Large intestine (tissue), 3 donors: ENCODE measurements at regions not wholly inside any gene's neighbourhood (a gene's known extent, or its start where the extent isn't known, plus 50 kb on each side); places are given as distances from the start of the nearest gene placed in this dataset.

ENCODE experiments used
- DNase-seq, 2 donors: peaks; one replicate each; pipeline versions ENCODE4 v3.0.0 to v3.0.0-alpha.2; 2013
- H3K27ac ChIP-seq: one replicate; pipeline ENCODE4 v1.5.1; 2013; ENCODE audit warnings: low read length
- H3K27me3 ChIP-seq: 2 replicates; pipeline ENCODE4 v1.6.1; 2013; ENCODE audit warnings: low read length; ENCODE audit not compliant: control insufficient read depth, insufficient read depth
- H3K36me3 ChIP-seq: 2 replicates; pipeline ENCODE4 v1.6.1; 2013; ENCODE audit warnings: low read length; ENCODE audit not compliant: control insufficient read depth, insufficient read depth
- H3K4me1 ChIP-seq: one replicate; pipeline ENCODE4 v1.6.1; 2013; ENCODE audit warnings: low read length; ENCODE audit not compliant: control insufficient read depth, insufficient read depth
- H3K4me3 ChIP-seq: one replicate; pipeline ENCODE4 v1.5.1; 2013; ENCODE audit warnings: low read length
- H3K9me3 ChIP-seq: one replicate; pipeline ENCODE4 v1.6.1; 2013; ENCODE audit warnings: mild to moderate bottlenecking, low read depth, low read length, moderate library complexity; ENCODE audit not compliant: control insufficient read depth
- WGBS: methylation state at CpG from one replicate; pipeline ENCODE4 v1.1.5; 2013; ENCODE audit warnings: low lambda C conversion rate; ENCODE audit not compliant: insufficient coverage; 5-methylcytosine and 5-hydroxymethylcytosine counted together

GRCh38 chr6:6412221-6412620 is 91.8 kb upstream of the F13A1 start:
- no peak for DNase-seq
- Histone ChIP-seq H3K9me3 (no peaks in the 10 kb centered on the region), H3K36me3 (no peaks in the 10 kb centered on the region), H3K27ac (no peak overlapping the region), H3K27me3 (no peaks in the 10 kb centered on the region), H3K4me3 (no peak overlapping the region), H3K4me1 (no peaks in the 10 kb centered on the region)
- WGBS, result no CpG with 5 or more reads among the region's 4 CpGs

- no peak overlapping the region for H3K4me3 ChIP-seq
- no peaks in the 10 kb centered on the region for H3K9me3 ChIP-seq
- no peaks in the 10 kb centered on the region for H3K27me3 ChIP-seq
- no peaks in the 10 kb centered on the region for H3K4me1 ChIP-seq
- no CpG with 5 or more reads among the region's 4 CpGs for WGBS
- H3K27ac ChIP-seq, result no peak overlapping the region
- DNase-seq, result no peak
- H3K36me3 ChIP-seq, result no peaks in the 10 kb centered on the region
These were observed 92.2 kb upstream of the F13A1 start for GRCh38 chr6:6412700-6413099.

GRCh38 chr6:6414931-6415330 is 94.5 kb upstream of the F13A1 start:
- DNase-seq, result no peak

GRCh38 chr6:6417475-6417874 is 97.0 kb upstream of the F13A1 start:
- DNase-seq, result no peak
- H3K36me3 ChIP-seq, result no peaks in the 10 kb centered on the region
- no peaks in the 10 kb centered on the region for H3K27me3 ChIP-seq
- WGBS, result no CpG with 5 or more reads among the region's 7 CpGs
- no peak overlapping the region for H3K27ac ChIP-seq
- H3K4me3 ChIP-seq, result no peak overlapping the region
- no peaks in the 10 kb centered on the region for H3K9me3 ChIP-seq
- H3K4me1 ChIP-seq, result no peaks in the 10 kb centered on the region

More at GRCh38 chr6:6414931-6415330, 94.5 kb upstream of the F13A1 start:
- WGBS, result 85% methylated on average over 4 of the region's 5 CpGs
- Histone ChIP-seq H3K36me3 (no peaks in the 10 kb centered on the region), H3K27ac (no peak overlapping the region), H3K9me3 (no peaks in the 10 kb centered on the region), H3K27me3 (no peaks in the 10 kb centered on the region), H3K4me3 (no peak overlapping the region), H3K4me1 (no peaks in the 10 kb centered on the region)

- H3K9me3 ChIP-seq, result no peaks in the 10 kb centered on the region
- no peak for DNase-seq
- H3K27ac ChIP-seq, result no peak overlapping the region
- no peaks in the 10 kb centered on the region for H3K4me1 ChIP-seq
- WGBS, result 100% methylated on average over 2 of the region's 3 CpGs
- no peak overlapping the region for H3K4me3 ChIP-seq
- H3K27me3 ChIP-seq, result no peaks in the 10 kb centered on the region
- no peaks in the 10 kb centered on the region for H3K36me3 ChIP-seq
These were observed 98.0 kb upstream of the F13A1 start for GRCh38 chr6:6418421-6418820.

- no peaks in the 10 kb centered on the region for H3K36me3 ChIP-seq
- no peaks in the 10 kb centered on the region for H3K4me1 ChIP-seq
- H3K27ac ChIP-seq, result no peak overlapping the region
- no CpG with 5 or more reads among the region's 1 CpG for WGBS
- no peaks in the 10 kb centered on the region for H3K27me3 ChIP-seq
- DNase-seq, result no peak
- H3K4me3 ChIP-seq, result no peak overlapping the region
- no peaks in the 10 kb centered on the region for H3K9me3 ChIP-seq
These were observed 99.6 kb upstream of the F13A1 start for GRCh38 chr6:6420107-6420506.

GRCh38 chr6:6434151-6434550 is 113.7 kb upstream of the F13A1 start:
- no peaks in the 10 kb centered on the region for H3K9me3 ChIP-seq
- H3K27ac ChIP-seq, result no peak overlapping the region
- H3K36me3 ChIP-seq, result no peaks in the 10 kb centered on the region
- no CpG with 5 or more reads among the region's 2 CpGs for WGBS
- H3K27me3 ChIP-seq, result no peaks in the 10 kb centered on the region
- no peak overlapping the region for H3K4me3 ChIP-seq
- no peak for DNase-seq
- H3K4me1 ChIP-seq, result no peaks in the 10 kb centered on the region

GRCh38 chr6:6434723-6435122 is 114.3 kb upstream of the F13A1 start:
- H3K4me3 ChIP-seq, result no peak overlapping the region
- no peak overlapping the region for H3K27ac ChIP-seq
- H3K4me1 ChIP-seq, result no peaks in the 10 kb centered on the region
- no peaks in the 10 kb centered on the region for H3K9me3 ChIP-seq
- no peaks in the 10 kb centered on the region for H3K36me3 ChIP-seq
- DNase-seq, result no peak
- 71% methylated on average over 1 of the region's 1 CpG for WGBS
- H3K27me3 ChIP-seq, result no peaks in the 10 kb centered on the region

- DNase-seq, result no peak
- Histone ChIP-seq H3K36me3 (no peaks in the 10 kb centered on the region), H3K27ac (no peak overlapping the region), H3K9me3 (no peaks in the 10 kb centered on the region), H3K4me1 (no peaks in the 10 kb centered on the region), H3K27me3 (no peaks in the 10 kb centered on the region), H3K4me3 (no peak overlapping the region)
- no CpG with 5 or more reads among the region's 4 CpGs for WGBS
These were observed 115.9 kb upstream of the F13A1 start for GRCh38 chr6:6436366-6436765.

GRCh38 chr6:6436946-6437345 is 116.5 kb upstream of the F13A1 start:
- 93% methylated on average over 3 of the region's 3 CpGs for WGBS
- H3K9me3 ChIP-seq, result no peaks in the 10 kb centered on the region
- H3K36me3 ChIP-seq, result no peaks in the 10 kb centered on the region
- no peaks in the 10 kb centered on the region for H3K27me3 ChIP-seq
- H3K27ac ChIP-seq, result no peak overlapping the region
- H3K4me1 ChIP-seq, result no peaks in the 10 kb centered on the region
- no peak overlapping the region for H3K4me3 ChIP-seq
- DNase-seq, result no peak

GRCh38 chr6:6438286-6438685 is 117.8 kb upstream of the F13A1 start:
- H3K9me3 ChIP-seq, result no peaks in the 10 kb centered on the region
- H3K4me3 ChIP-seq, result no peak overlapping the region
- H3K27ac ChIP-seq, result no peak overlapping the region
- no peaks in the 10 kb centered on the region for H3K27me3 ChIP-seq
- H3K4me1 ChIP-seq, result no peaks in the 10 kb centered on the region
- H3K36me3 ChIP-seq, result no peaks in the 10 kb centered on the region
- no CpG with 5 or more reads among the region's 2 CpGs for WGBS
- no peak for DNase-seq
